Mesenchymal stem cell (in vitro differentiated cells and primary cell): ENCODE measurements at regions not wholly inside any gene's neighbourhood (a gene's known extent, or its start where the extent isn't known, plus 50 kb on each side); places are given as distances from the start of the nearest gene placed in this dataset.

Source experiments
- DNase-seq: peaks from one replicate; pipeline ENCODE4 v3.0.0-alpha.2; 2013
- H2AFZ ChIP-seq: one replicate; pipeline ENCODE4 v1.6.1; 2013; ENCODE audit warnings: low read depth, mild to moderate bottlenecking, control low read depth, inconsistent platforms, low read length, moderate library complexity
- H2AK5ac ChIP-seq: 2 replicates; pipeline ENCODE4 v1.6.1; 2013; ENCODE audit warnings: low read length, moderate library complexity, mild to moderate bottlenecking, inconsistent platforms; ENCODE audit not compliant: severe bottlenecking
- H2BK120ac ChIP-seq: one replicate; pipeline ENCODE4 v1.6.1; 2013; ENCODE audit warnings: low read depth, mild to moderate bottlenecking, inconsistent platforms, low read length, moderate library complexity
- H2BK12ac ChIP-seq, 2 experiments: one replicate each; pipeline ENCODE4 v1.6.1; 2013; ENCODE audit warnings: inconsistent platforms in 2 of 2, low read length in 2 of 2, mild to moderate bottlenecking in 2 of 2, moderate library complexity in 2 of 2, control low read depth in 1 of 2
- H2BK15ac ChIP-seq: one replicate; pipeline ENCODE4 v1.6.1; 2013; ENCODE audit warnings: mild to moderate bottlenecking, low read depth, inconsistent platforms; ENCODE audit not compliant: poor library complexity, severe bottlenecking
- H2BK5ac ChIP-seq: 2 replicates; pipeline ENCODE4 v1.6.1; 2013; ENCODE audit warnings: low read depth, mild to moderate bottlenecking, low read length, control low read depth, inconsistent platforms; ENCODE audit not compliant: poor library complexity, severe bottlenecking
- H3K14ac ChIP-seq, 2 experiments: one replicate each; pipeline ENCODE4 v1.6.1; 2013; ENCODE audit warnings: inconsistent platforms in 2 of 2, low read length in 2 of 2, control low read depth in 1 of 2, mild to moderate bottlenecking in 1 of 2, moderate library complexity in 1 of 2
- H3K18ac ChIP-seq, 2 experiments: one replicate each; pipeline ENCODE4 v1.6.1; 2013; ENCODE audit warnings: inconsistent platforms in 2 of 2, low read length in 2 of 2, control low read depth in 1 of 2, low read depth in 1 of 2, mild to moderate bottlenecking in 1 of 2
- H3K23ac ChIP-seq, 2 experiments: one replicate each; pipeline ENCODE4 v1.6.1; 2013; ENCODE audit warnings: inconsistent platforms in 2 of 2, low read length in 2 of 2, mild to moderate bottlenecking in 2 of 2, moderate library complexity in 2 of 2, control low read depth in 1 of 2
- H3K27ac ChIP-seq: 2 replicates; pipeline ENCODE4 v1.5.1; 2013; ENCODE audit warnings: mild to moderate bottlenecking, moderate library complexity, low read length, control low read depth, inconsistent platforms; ENCODE audit not compliant: poor library complexity, severe bottlenecking
- H3K27me3 ChIP-seq, 2 experiments: 2 replicates each; pipeline versions ENCODE4 v1.6.1 to v1.7.0; 2013; ENCODE audit warnings: low read length in 2 of 2, mild to moderate bottlenecking in 2 of 2, moderate library complexity in 2 of 2, control low read depth in 1 of 2, inconsistent platforms in 1 of 2; ENCODE audit not compliant: control insufficient read depth in 1 of 2, insufficient read depth in 1 of 2
- H3K36me3 ChIP-seq, 2 experiments: 2 replicates each; pipeline versions ENCODE4 v1.6.1 to v1.7.0; 2013; ENCODE audit warnings: low read length in 2 of 2, control low read depth in 1 of 2, inconsistent platforms in 1 of 2, low read depth in 1 of 2, mild to moderate bottlenecking in 1 of 2; ENCODE audit not compliant: insufficient read depth in 2 of 2, control insufficient read depth in 1 of 2
- H3K4ac ChIP-seq, 2 experiments: one replicate each; pipeline ENCODE4 v1.6.1; 2013; ENCODE audit warnings: inconsistent platforms in 2 of 2, low read length in 2 of 2, mild to moderate bottlenecking in 2 of 2, moderate library complexity in 2 of 2, control low read depth in 1 of 2, low read depth in 1 of 2
- H3K4me1 ChIP-seq: 2 replicates; pipeline ENCODE4 v1.6.1; 2013; ENCODE audit warnings: low read depth, low read length, control low read depth; ENCODE audit not compliant: control insufficient read depth, insufficient read depth
- H3K4me2 ChIP-seq: 2 replicates; pipeline ENCODE4 v1.6.1; 2013; ENCODE audit warnings: low read length, mild to moderate bottlenecking, inconsistent platforms; ENCODE audit not compliant: poor library complexity, severe bottlenecking
- H3K4me3 ChIP-seq, 2 experiments: 2 replicates each; pipeline versions ENCODE4 v1.5.1 to v1.7.0; 2013; ENCODE audit warnings: low read length in 2 of 2, mild to moderate bottlenecking in 2 of 2, control low read depth in 1 of 2, low read depth in 1 of 2; ENCODE audit not compliant: insufficient read depth in 1 of 2
- H3K79me1 ChIP-seq: replicated peaks from 2 replicates; pipeline ENCODE4 v1.6.1; 2013; ENCODE audit warnings: mild to moderate bottlenecking, control low read depth, low read length, inconsistent platforms; ENCODE audit not compliant: poor library complexity, severe bottlenecking
- H3K9ac ChIP-seq: 2 replicates; pipeline ENCODE4 v1.7.0; 2013; ENCODE audit warnings: mild to moderate bottlenecking, low read length, moderate library complexity
- H3K9me3 ChIP-seq: 2 replicates; pipeline ENCODE4 v1.7.0; 2013; ENCODE audit warnings: mild to moderate bottlenecking, low read length; ENCODE audit not compliant: control insufficient read depth
- H4K8ac ChIP-seq: one replicate; pipeline ENCODE4 v1.6.1; 2013; ENCODE audit warnings: inconsistent platforms, mild to moderate bottlenecking, low read length, moderate library complexity
- H4K91ac ChIP-seq: one replicate; pipeline ENCODE4 v1.6.1; 2013; ENCODE audit warnings: mild to moderate bottlenecking, low read length, inconsistent platforms
- WGBS: methylation state at CpG from one replicate; pipeline ENCODE4 v1.1.7; 2013; ENCODE audit warnings: mixed read lengths; 5-methylcytosine and 5-hydroxymethylcytosine counted together

- H4K8ac ChIP-seq: no peak overlapping the region
- H2BK12ac ChIP-seq: no peak overlapping the region
- H3K79me1 ChIP-seq: no peaks in the 10 kb centered on the region
- no peak overlapping the region for H4K91ac ChIP-seq
- H3K9ac ChIP-seq: no peak overlapping the region
- H3K27ac ChIP-seq: no peak overlapping the region
- H2AK5ac ChIP-seq: no peak overlapping the region
- H3K36me3 ChIP-seq: no peaks in the 10 kb centered on the region
- no peak overlapping the region for H2BK5ac ChIP-seq
- H3K4ac ChIP-seq: no peak overlapping the region
- H3K4me3 ChIP-seq: no peak overlapping the region
- H2AFZ ChIP-seq: no peak overlapping the region
- no peak overlapping the region for H2BK15ac ChIP-seq
- no peak for DNase-seq
- no peaks in the 10 kb centered on the region for H3K9me3 ChIP-seq
- H3K27me3 ChIP-seq: no peaks in the 10 kb centered on the region
- no peak overlapping the region for H3K14ac ChIP-seq
- no peaks in the 10 kb centered on the region for H3K4me1 ChIP-seq
- no peak overlapping the region for H3K18ac ChIP-seq
- 59% methylated on average over 1 of the region's 1 CpG for WGBS
- H3K4me2 ChIP-seq: no peak overlapping the region
- no peak overlapping the region for H3K23ac ChIP-seq
- no peak overlapping the region for H2BK120ac ChIP-seq
Measured at GRCh38 chr13:60944863-60945262, 470.8 kb downstream of the PCDH20 start.

GRCh38 chr13:60944016-60944415 lies 471.6 kb downstream of the PCDH20 start:
- H2AFZ ChIP-seq: no peak overlapping the region
- no peaks in the 10 kb centered on the region for H3K4me1 ChIP-seq
- no peak overlapping the region for H2BK12ac ChIP-seq
- H3K4me3 ChIP-seq: no peak overlapping the region
- no peak overlapping the region for H3K14ac ChIP-seq
- no peak for DNase-seq
- H3K4ac ChIP-seq: no peak overlapping the region
- H3K27me3 ChIP-seq: no peaks in the 10 kb centered on the region
- no peak overlapping the region for H2BK15ac ChIP-seq
- H2AK5ac ChIP-seq: no peak overlapping the region
- no peaks in the 10 kb centered on the region for H3K36me3 ChIP-seq
- WGBS: 88% methylated on average over 1 of the region's 1 CpG
- H3K23ac ChIP-seq: no peak overlapping the region
- no peak overlapping the region for H2BK5ac ChIP-seq
- no peaks in the 10 kb centered on the region for H3K9me3 ChIP-seq
- no peak overlapping the region for H4K8ac ChIP-seq
- no peak overlapping the region for H2BK120ac ChIP-seq
- no peaks in the 10 kb centered on the region for H3K79me1 ChIP-seq
- H4K91ac ChIP-seq: no peak overlapping the region
- H3K9ac ChIP-seq: no peak overlapping the region
- no peak overlapping the region for H3K4me2 ChIP-seq
- no peak overlapping the region for H3K18ac ChIP-seq
- H3K27ac ChIP-seq: no peak overlapping the region

- Histone ChIP-seq H3K36me3 (no peaks in the 10 kb centered on the region), H3K27ac (no peak overlapping the region), H3K4ac (no peak overlapping the region), H3K27me3 (no peaks in the 10 kb centered on the region), H3K14ac (no peak overlapping the region), H3K9ac (no peak overlapping the region), H2AFZ (no peak overlapping the region), H3K18ac (no peak overlapping the region), H3K4me2 (no peak overlapping the region), H4K8ac (no peak overlapping the region), H3K4me3 (no peak overlapping the region), H2BK120ac (no peak overlapping the region), H2BK15ac (no peak overlapping the region), H3K9me3 (no peaks in the 10 kb centered on the region), H3K79me1 (no peaks in the 10 kb centered on the region), H3K23ac (no peak overlapping the region), H2AK5ac (no peak overlapping the region), H2BK5ac (no peak overlapping the region), H2BK12ac (no peak overlapping the region), H4K91ac (no peak overlapping the region), H3K4me1 (no peaks in the 10 kb centered on the region)
- no peak for DNase-seq
- WGBS: 79% methylated on average over 3 of the region's 3 CpGs
Measured at GRCh38 chr13:60936281-60936680, 479.4 kb downstream of the PCDH20 start.

- no peaks in the 10 kb centered on the region for H3K4me1 ChIP-seq
- H2BK15ac ChIP-seq: no peak overlapping the region
- no peak overlapping the region for H2AFZ ChIP-seq
- no peak overlapping the region for H3K4me2 ChIP-seq
- H2BK12ac ChIP-seq: no peak overlapping the region
- WGBS: 75% methylated on average over 1 of the region's 2 CpGs
- H3K9ac ChIP-seq: no peak overlapping the region
- no peaks in the 10 kb centered on the region for H3K9me3 ChIP-seq
- H4K91ac ChIP-seq: no peak overlapping the region
- H3K4me3 ChIP-seq: no peak overlapping the region
- no peak overlapping the region for H2BK5ac ChIP-seq
- no peak overlapping the region for H3K14ac ChIP-seq
- H2AK5ac ChIP-seq: no peak overlapping the region
- H3K79me1 ChIP-seq: no peaks in the 10 kb centered on the region
- no peak overlapping the region for H3K4ac ChIP-seq
- no peaks in the 10 kb centered on the region for H3K36me3 ChIP-seq
- no peak overlapping the region for H2BK120ac ChIP-seq
- no peak overlapping the region for H4K8ac ChIP-seq
- no peak overlapping the region for H3K18ac ChIP-seq
- H3K27ac ChIP-seq: no peak overlapping the region
- no peaks in the 10 kb centered on the region for H3K27me3 ChIP-seq
- no peak overlapping the region for H3K23ac ChIP-seq
- DNase-seq: no peak
Measured at GRCh38 chr13:60933638-60934037, 482.0 kb downstream of the PCDH20 start.
